A673 (cell line): ENCODE measurements at regions not wholly inside any gene's neighbourhood (a gene's known extent, or its start where the extent isn't known, plus 50 kb on each side); places are given as distances from the start of the nearest gene placed in this dataset.

Experiments
- BruUV-seq: library from RNA; stranded (reverse); fragments of 400-500 nt; replicated peaks from 2 replicates; lab custom pipeline; 2021; lab: Mats Ljungman, UMichigan
- CTCF ChIA-PET: fragments of 300-600 bp; sonication (Branson Sonifier 250); formaldehyde crosslinking; loops from one replicate; lab custom pipeline; 2022; ENCODE audit warnings: antibody characterized with exemption; lab: Charles Lee
- POLR2A ChIA-PET: fragments of 300-600 bp; sonication (Branson Sonifier 250); formaldehyde crosslinking; loops from one replicate; lab custom pipeline; 2022; ENCODE audit warnings: antibody characterized with exemption; ENCODE audit not compliant: low non-redundant PET; lab: Charles Lee
- DNase-seq: peaks from one replicate; pipeline ENCODE4 v3.0.0-alpha.2; 2015; ENCODE audit warnings: low spot score
- H3K27ac ChIP-seq: fragments of 200-600 bp; sonication (generic); 2 replicates; pipeline ENCODE4 v1.5.1; 2016; ENCODE audit warnings: mixed run types, low read depth, mild to moderate bottlenecking, mixed read lengths, antibody characterized with exemption, low read length; ENCODE audit not compliant: poor library complexity, severe bottlenecking
- H3K27me3 ChIP-seq: fragments of 200-600 bp; sonication (generic); replicated peaks from 2 replicates; pipeline ENCODE4 v1.6.1; 2017; ENCODE audit warnings: mixed run types, low read depth, mild to moderate bottlenecking, mixed read lengths, antibody characterized with exemption, low read length; ENCODE audit not compliant: insufficient read depth, poor library complexity
- H3K36me3 ChIP-seq: fragments of 200-600 bp; sonication (generic); 2 replicates; pipeline ENCODE4 v1.6.1; 2016; ENCODE audit warnings: mixed run types, mild to moderate bottlenecking, mixed read lengths, antibody characterized with exemption, low read length; ENCODE audit not compliant: insufficient read depth, poor library complexity, severe bottlenecking
- H3K4me1 ChIP-seq: fragments of 200-600 bp; sonication (generic); 2 replicates; pipeline ENCODE4 v1.6.1; 2017; ENCODE audit warnings: mixed run types, mild to moderate bottlenecking, mixed read lengths, antibody characterized with exemption, low read length; ENCODE audit not compliant: insufficient read depth, poor library complexity, severe bottlenecking
- H3K4me3 ChIP-seq: fragments of 200-600 bp; sonication (generic); 2 replicates; pipeline ENCODE4 v1.5.1; 2016; ENCODE audit warnings: low read depth, mixed run types, mild to moderate bottlenecking, mixed read lengths, low read length; ENCODE audit not compliant: poor library complexity, severe bottlenecking
- H3K9me3 ChIP-seq: fragments of 200-600 bp; sonication (generic); 2 replicates; pipeline ENCODE4 v1.6.1; 2016; ENCODE audit warnings: mixed run types, low read depth, mild to moderate bottlenecking, mixed read lengths, antibody characterized with exemption, low read length; ENCODE audit not compliant: poor library complexity, severe bottlenecking
- EZH2 ChIP-seq: fragments of 200-600 bp; sonication (generic); IDR thresholded peaks from 2 replicates; pipeline ENCODE4 v1.6.1; 2017; ENCODE audit warnings: borderline replicate concordance, low read depth, mild to moderate bottlenecking, mixed read lengths, antibody characterized with exemption, low read length; ENCODE audit not compliant: poor library complexity, severe bottlenecking
- intact Hi-C: fragments of 100-400 bp; cut with micrococcal nuclease; formaldehyde crosslinking; loops from one replicate; pipeline ENCODE4 v1.10.0; 2022; ENCODE audit not compliant: unreplicated experiment
- TF ChIP-seq, protein P1 (sequence below): fragments of 300-800, 200-600 bp; sonication (generic); conservative IDR thresholded peaks from 2 replicates; pipeline ENCODE4 v1.5.1; 2017; ENCODE audit warnings: low read depth, mild to moderate bottlenecking, antibody characterized with exemption, low read length, moderate library complexity, mixed read lengths

DNA sequence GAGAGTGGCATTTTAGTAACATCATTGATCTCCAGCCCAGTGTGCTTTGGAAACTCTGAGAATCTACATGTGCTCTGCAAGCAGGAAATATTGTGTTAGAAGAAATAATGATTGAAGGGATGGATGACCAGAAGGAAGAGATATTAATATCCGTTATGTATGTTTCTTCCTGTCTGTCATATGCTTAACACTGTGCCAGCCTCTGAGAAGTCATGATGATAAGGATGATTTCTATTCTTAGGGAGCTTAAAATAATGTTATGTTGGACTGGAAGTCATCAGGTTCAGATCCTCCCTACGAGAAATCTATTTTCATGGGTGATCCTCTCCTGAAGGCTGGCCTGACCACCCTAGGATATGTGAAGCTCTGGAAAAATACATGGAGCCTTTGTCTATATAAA lies 192.4 kb upstream of the GORAB start:
- no peak for DNase-seq
- Histone ChIP-seq H3K9me3 (no peaks in the 10 kb centered on the region), H3K4me1 (no peaks in the 10 kb centered on the region), H3K36me3 (no peaks in the 10 kb centered on the region), H3K27me3 (no peaks in the 10 kb centered on the region), H3K4me3 (no peak overlapping the region), H3K27ac (no peak overlapping the region)
- intact Hi-C loops = no loop called here
- no TSS peak for BruUV-seq
- POLR2A ChIA-PET = no interaction called here
- no peak for TF ChIP-seq EZH2
- TF ChIP-seq, protein P1, sequence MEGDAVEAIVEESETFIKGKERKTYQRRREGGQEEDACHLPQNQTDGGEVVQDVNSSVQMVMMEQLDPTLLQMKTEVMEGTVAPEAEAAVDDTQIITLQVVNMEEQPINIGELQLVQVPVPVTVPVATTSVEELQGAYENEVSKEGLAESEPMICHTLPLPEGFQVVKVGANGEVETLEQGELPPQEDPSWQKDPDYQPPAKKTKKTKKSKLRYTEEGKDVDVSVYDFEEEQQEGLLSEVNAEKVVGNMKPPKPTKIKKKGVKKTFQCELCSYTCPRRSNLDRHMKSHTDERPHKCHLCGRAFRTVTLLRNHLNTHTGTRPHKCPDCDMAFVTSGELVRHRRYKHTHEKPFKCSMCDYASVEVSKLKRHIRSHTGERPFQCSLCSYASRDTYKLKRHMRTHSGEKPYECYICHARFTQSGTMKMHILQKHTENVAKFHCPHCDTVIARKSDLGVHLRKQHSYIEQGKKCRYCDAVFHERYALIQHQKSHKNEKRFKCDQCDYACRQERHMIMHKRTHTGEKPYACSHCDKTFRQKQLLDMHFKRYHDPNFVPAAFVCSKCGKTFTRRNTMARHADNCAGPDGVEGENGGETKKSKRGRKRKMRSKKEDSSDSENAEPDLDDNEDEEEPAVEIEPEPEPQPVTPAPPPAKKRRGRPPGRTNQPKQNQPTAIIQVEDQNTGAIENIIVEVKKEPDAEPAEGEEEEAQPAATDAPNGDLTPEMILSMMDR = no peak
- CTCF ChIA-PET = interaction anchor here (0.6 kb wide), 1 partner anchor 36 kb away, joined by 3 read pairs; no protein-coding TSS in a partner anchor

DNA sequence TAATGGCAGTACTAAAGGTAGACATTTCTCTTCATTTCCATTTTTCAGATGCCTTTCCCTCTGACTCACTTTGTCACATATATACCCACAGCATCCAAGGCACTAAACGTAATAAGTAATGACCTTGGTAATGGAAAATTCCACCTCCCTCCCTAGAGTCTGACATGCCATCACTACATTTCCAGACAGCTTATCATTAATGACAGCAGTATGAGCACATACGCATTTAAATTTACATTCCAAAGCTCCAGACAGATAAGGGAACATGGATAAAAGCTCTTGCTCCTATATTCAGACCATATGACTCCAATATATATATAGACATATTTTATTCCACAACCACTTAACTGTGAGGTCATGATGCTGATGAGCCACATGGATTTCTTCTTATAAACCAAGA lies 191.7 kb upstream of the GORAB start:
- TF ChIP-seq EZH2 = no peak
- TF ChIP-seq, protein P1 = no peak
- ChIA-PET POLR2A (no interaction called here), CTCF (no interaction called here)
- no peaks in the 10 kb centered on the region for H3K27me3 ChIP-seq
- H3K36me3 ChIP-seq = no peaks in the 10 kb centered on the region
- no peak overlapping the region for H3K27ac ChIP-seq
- H3K9me3 ChIP-seq = no peaks in the 10 kb centered on the region
- DNase-seq = no peak
- H3K4me3 ChIP-seq = no peak overlapping the region
- intact Hi-C loops = no loop called here
- H3K4me1 ChIP-seq = no peaks in the 10 kb centered on the region
- no TSS peak for BruUV-seq

DNA sequence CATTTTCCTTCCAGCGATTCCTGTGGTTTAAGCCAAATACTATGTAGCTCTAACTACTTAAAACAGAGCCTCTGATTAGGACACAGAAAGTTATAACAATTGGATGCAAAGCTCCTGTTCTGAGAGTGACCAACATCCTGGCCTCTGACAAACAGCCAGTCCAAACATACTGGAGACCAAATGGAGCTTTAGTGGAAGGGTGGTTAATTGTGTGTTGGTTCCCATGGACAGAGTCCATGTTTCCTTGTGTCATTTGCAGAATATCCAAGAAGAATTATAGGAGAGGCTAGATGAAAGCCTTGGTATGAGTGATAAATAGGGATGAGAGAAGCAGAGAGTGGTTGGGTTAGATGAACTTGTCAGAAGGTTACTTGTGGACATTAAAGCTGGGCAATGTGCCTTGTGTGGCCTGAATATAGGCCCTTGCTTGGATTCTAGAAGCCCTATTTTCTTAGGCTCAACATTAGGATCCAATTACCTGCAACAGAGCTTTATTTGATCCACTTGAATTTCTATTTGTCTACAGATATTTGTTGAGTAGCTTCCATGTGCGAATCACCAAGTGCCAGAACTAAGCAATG lies 180.5 kb upstream of the GORAB start:
- intact Hi-C loops = no loop called here
- Histone ChIP-seq H3K9me3 (no peaks in the 10 kb centered on the region), H3K4me3 (no peak overlapping the region), H3K4me1 (peaks cover 9% of the 10 kb centered on the region), H3K36me3 (no peaks in the 10 kb centered on the region), H3K27ac (no peak overlapping the region), H3K27me3 (no peaks in the 10 kb centered on the region)
- CTCF ChIA-PET = no interaction called here
- BruUV-seq = no TSS peak
- POLR2A ChIA-PET = no interaction called here
- TF ChIP-seq, protein P1 = no peak
- TF ChIP-seq EZH2 = no peak
- DNase-seq = no peak
